HepG2 (cell line): ENCODE measurements at regions not wholly inside any gene's neighbourhood (a gene's known extent, or its start where the extent isn't known, plus 50 kb on each side); places are given as distances from the start of the nearest gene placed in this dataset.

Experiments used
- ARNTL ChIP-seq: sonication (generic); formaldehyde crosslinking; IDR thresholded peaks from 2 replicates; pipeline ENCODE4 v1.4.0; 2020; ENCODE audit warnings: mild to moderate bottlenecking, missing genetic modification reagents
- BCL6 ChIP-seq: IDR thresholded peaks from 2 replicates; pipeline ENCODE4 v1.6.1; 2016; ENCODE audit warnings: missing genetic modification reagents, missing compliant biosample characterization
- BCLAF1 ChIP-seq: fragments of 450-650 bp; IDR thresholded peaks from 2 replicates; pipeline ENCODE4 v1.6.1; 2017; ENCODE audit warnings: mild to moderate bottlenecking
- BRCA1 ChIP-seq: sonication (generic); formaldehyde crosslinking; IDR thresholded peaks from 2 replicates; pipeline ENCODE4 v1.4.0; 2020; ENCODE audit warnings: missing genetic modification reagents
- CEBPZ ChIP-seq: IDR thresholded peaks from 2 replicates; pipeline ENCODE4 v1.6.1; 2012; ENCODE audit warnings: low read length, improper control_type of control experiment
- CERS6 ChIP-seq: sonication (generic); formaldehyde crosslinking; IDR thresholded peaks from 2 replicates; pipeline ENCODE4 v1.5.0; 2020; ENCODE audit warnings: missing genetic modification reagents
- HDAC6 ChIP-seq: fragments of 200-600 bp; sonication (generic); IDR thresholded peaks from 2 replicates; pipeline ENCODE4 v1.7.0; 2017; ENCODE audit warnings: mild to moderate bottlenecking, antibody characterized with exemption, low read length, low read depth
- ISL2 ChIP-seq: sonication (generic); formaldehyde crosslinking; IDR thresholded peaks from 2 replicates; pipeline ENCODE4 v1.5.0; 2020; ENCODE audit warnings: missing genetic modification reagents
- KLF9 ChIP-seq: IDR thresholded peaks from 2 replicates; pipeline ENCODE4 v1.6.1; 2016; ENCODE audit warnings: low read depth
- KMT2B ChIP-seq: IDR thresholded peaks from 2 replicates; pipeline ENCODE4 v1.6.1; 2016; ENCODE audit warnings: missing genetic modification reagents, missing compliant biosample characterization
- MED1 ChIP-seq: sonication (generic); formaldehyde crosslinking; IDR thresholded peaks from 2 replicates; pipeline ENCODE4 v1.4.0; 2020; ENCODE audit warnings: missing genetic modification reagents
- PCBP1 ChIP-seq: fragments of 200-400 bp; formaldehyde crosslinking; IDR thresholded peaks from 2 replicates; pipeline ENCODE4 v1.6.1; 2017; ENCODE audit warnings: mild to moderate bottlenecking, low read depth, low read length, borderline replicate concordance
- PHB2 ChIP-seq: fragments of 450-650 bp; IDR thresholded peaks from 2 replicates; pipeline ENCODE4 v1.6.1; 2018; ENCODE audit not compliant: partially characterized antibody
- RFX3 ChIP-seq: IDR thresholded peaks from 2 replicates; pipeline ENCODE4 v1.6.1; 2016; ENCODE audit warnings: missing biosample characterization, missing genetic modification reagents
- RORA ChIP-seq: sonication (generic); formaldehyde crosslinking; IDR thresholded peaks from 2 replicates; pipeline ENCODE4 v1.5.0; 2020; ENCODE audit warnings: mild to moderate bottlenecking, missing genetic modification reagents, moderate library complexity
- SMC3 ChIP-seq: IDR thresholded peaks from 2 replicates; pipeline ENCODE4 v1.6.1; 2011; ENCODE audit warnings: low read length, improper control_type of control experiment
- SOX6 ChIP-seq, 2 experiments: fragments of 450-650 bp in 1 of 2; sonication (generic) in 1 of 2; formaldehyde crosslinking in 1 of 2; IDR thresholded peaks; 2 replicates each; pipeline versions ENCODE4 v1.4.0 to v1.6.1; 2017 to 2020; ENCODE audit warnings: antibody characterized with exemption in 1 of 2, mild to moderate bottlenecking in 1 of 2, missing genetic modification reagents in 1 of 2
- TBX3 ChIP-seq: fragments of 450-650 bp; IDR thresholded peaks from 2 replicates; pipeline ENCODE4 v1.6.1; 2017; ENCODE audit warnings: antibody characterized with exemption, mild to moderate bottlenecking, inconsistent platforms, borderline replicate concordance
- ZNF10 ChIP-seq: sonication (generic); formaldehyde crosslinking; IDR thresholded peaks from 2 replicates; pipeline ENCODE4 v1.4.0; 2020; ENCODE audit warnings: mild to moderate bottlenecking, low read depth, missing genetic modification reagents, borderline replicate concordance
- ZNF124 ChIP-seq: sonication (generic); formaldehyde crosslinking; IDR thresholded peaks from 2 replicates; pipeline ENCODE4 v1.4.0; 2020; ENCODE audit warnings: missing genetic modification reagents
- ZNF326 ChIP-seq: sonication (generic); formaldehyde crosslinking; IDR thresholded peaks from 2 replicates; pipeline ENCODE4 v1.4.0; 2020; ENCODE audit warnings: missing genetic modification reagents, borderline replicate concordance
- ZNF383 ChIP-seq: sonication (generic); formaldehyde crosslinking; IDR thresholded peaks from 2 replicates; pipeline ENCODE4 v1.4.0; 2020; ENCODE audit warnings: missing genetic modification reagents, mild to moderate bottlenecking, borderline replicate concordance
- ZNF576 ChIP-seq: sonication (generic); formaldehyde crosslinking; IDR thresholded peaks from 2 replicates; pipeline ENCODE4 v1.4.0; 2020; ENCODE audit warnings: mild to moderate bottlenecking, missing genetic modification reagents
- ZNF737 ChIP-seq: sonication (generic); formaldehyde crosslinking; IDR thresholded peaks from 2 replicates; pipeline ENCODE4 v1.5.0; 2020; ENCODE audit warnings: missing genetic modification reagents, mild to moderate bottlenecking, borderline replicate concordance

- no peak for TF ChIP-seq CERS6 (CRISPR knock-in tag)
- TF ChIP-seq HDAC6, result no peak
- TF ChIP-seq PCBP1, result no peak
- no peak for TF ChIP-seq ZNF576
- TF ChIP-seq ZNF10 (CRISPR knock-in tag), result no peak
- no peak for TF ChIP-seq ZNF326 (CRISPR knock-in tag)
- TF ChIP-seq SMC3, result no peak
- TF ChIP-seq RFX3 (CRISPR knock-in tag), result no peak
- no peak for TF ChIP-seq PHB2
- TF ChIP-seq TBX3, result no peak
- TF ChIP-seq BCL6 (CRISPR knock-in tag), result peak; percentile 74; the same call in 1 of the 2 replicates
- TF ChIP-seq ARNTL, result no peak
- no peak for TF ChIP-seq ISL2 (CRISPR knock-in tag)
- TF ChIP-seq ZNF737, result no peak
- no peak for TF ChIP-seq CEBPZ
- no peak for TF ChIP-seq BCLAF1
- TF ChIP-seq MED1 (CRISPR knock-in tag), result 0 out of 2 replicates have a peak, but pooled peaks have one; percentile 28
- TF ChIP-seq BRCA1, result no peak
- no peak for TF ChIP-seq ZNF124 (CRISPR knock-in tag)
- no peak for TF ChIP-seq SOX6 (IDR thresholded peaks at IDR 0.05)
- 0 out of 2 replicates have a peak, but pooled peaks have one; percentile 17 for TF ChIP-seq SOX6 (CRISPR knock-in tag; IDR thresholded peaks at IDR 0.05)
- TF ChIP-seq ZNF383 (CRISPR knock-in tag), result no peak
- TF ChIP-seq RORA (CRISPR knock-in tag), result no peak
- TF ChIP-seq KLF9 (CRISPR knock-in tag), result no peak
- TF ChIP-seq KMT2B (CRISPR knock-in tag), result no peak
Observed at GRCh38 chr10:28897617-28898464, 220.5 kb downstream of the BAMBI start (continued).
